HG03378 (cell line): ENCODE measurements at regions not wholly inside any gene's neighbourhood (a gene's known extent, or its start where the extent isn't known, plus 50 kb on each side); places are given as distances from the start of the nearest gene placed in this dataset.

Source experiments
- ATAC-seq: cut with Tn5 transposase; IDR thresholded peaks from one replicate; pipeline ENCODE4 v1.9.1; 2021; ENCODE audit warnings: mild to moderate bottlenecking, moderate library complexity; ENCODE audit not compliant: unreplicated experiment

DNA sequence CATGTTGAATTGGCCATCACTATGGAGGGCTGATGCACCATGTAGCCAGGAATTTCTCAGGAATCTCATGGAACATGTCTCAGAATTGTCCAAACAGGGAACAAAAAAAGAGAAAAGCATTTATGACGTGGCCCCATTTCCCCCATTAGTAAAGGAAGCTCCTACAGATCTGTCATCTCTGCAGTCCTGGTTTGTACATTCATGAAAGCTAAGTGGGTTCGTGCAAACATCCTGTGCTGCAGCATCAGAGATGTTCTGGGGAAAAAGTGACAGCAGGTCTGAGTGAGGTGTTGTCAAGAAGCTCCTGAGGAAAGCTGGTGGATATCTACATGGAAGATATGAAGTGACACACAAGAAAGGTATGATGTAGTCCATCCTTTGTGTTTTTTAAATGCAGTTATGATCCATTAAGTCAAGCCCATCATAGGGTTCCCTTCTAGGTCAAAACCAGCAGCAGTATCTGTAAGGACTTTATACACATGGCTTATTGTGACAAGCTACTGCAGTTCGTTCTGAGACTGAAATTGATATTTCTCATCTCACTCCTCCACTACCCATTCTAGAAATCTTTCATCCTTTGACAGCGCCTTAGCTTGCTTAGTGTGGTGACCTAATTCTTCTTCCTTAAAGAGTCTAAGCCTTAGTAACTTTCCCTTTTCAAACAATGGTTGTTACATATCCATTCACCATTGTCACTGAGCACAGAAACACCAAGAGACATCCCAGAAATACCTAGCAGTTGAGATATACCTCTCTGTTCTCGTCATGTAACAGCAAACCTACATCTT is 200.0 kb upstream of the TCF21 start:
- no peak for ATAC-seq

DNA sequence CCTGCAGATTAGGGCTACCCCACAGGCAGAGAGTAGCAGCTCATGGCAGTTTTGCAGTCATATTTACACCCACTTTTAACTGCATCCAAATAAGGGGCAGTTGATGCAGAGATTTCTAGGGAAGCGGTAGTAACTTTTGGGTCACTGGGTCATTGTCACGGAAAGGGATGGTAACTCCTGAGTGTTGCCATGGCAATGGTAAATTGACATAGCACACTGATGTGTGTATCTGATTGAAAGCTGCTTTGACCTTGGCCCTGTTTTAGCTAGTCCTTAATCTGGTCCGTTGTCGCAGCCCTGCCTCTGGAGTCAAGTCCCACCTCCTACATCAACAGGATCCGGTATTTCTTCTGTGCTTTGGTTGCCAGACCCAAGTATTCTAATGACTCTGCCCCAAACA is 199.1 kb upstream of the TCF21 start:
- no peak for ATAC-seq

DNA sequence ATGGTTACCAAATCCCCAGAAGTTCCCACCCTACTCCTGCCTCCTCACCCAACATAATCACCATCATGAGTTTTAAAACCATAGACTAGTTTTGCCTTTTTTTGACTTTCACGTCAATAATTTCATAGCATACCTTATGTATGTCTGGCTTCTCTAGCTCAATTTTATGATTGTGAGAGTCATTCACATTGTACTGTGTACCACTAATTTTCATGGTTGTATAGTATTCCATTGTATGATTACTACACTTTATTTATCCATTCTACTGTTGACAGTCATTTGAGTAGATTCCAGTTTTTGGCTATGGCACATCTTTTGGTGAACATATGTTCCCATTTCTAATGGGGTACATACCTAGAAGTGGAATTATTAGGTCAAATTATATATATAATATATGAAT is 195.3 kb upstream of the TCF21 start:
- ATAC-seq, result no peak

DNA sequence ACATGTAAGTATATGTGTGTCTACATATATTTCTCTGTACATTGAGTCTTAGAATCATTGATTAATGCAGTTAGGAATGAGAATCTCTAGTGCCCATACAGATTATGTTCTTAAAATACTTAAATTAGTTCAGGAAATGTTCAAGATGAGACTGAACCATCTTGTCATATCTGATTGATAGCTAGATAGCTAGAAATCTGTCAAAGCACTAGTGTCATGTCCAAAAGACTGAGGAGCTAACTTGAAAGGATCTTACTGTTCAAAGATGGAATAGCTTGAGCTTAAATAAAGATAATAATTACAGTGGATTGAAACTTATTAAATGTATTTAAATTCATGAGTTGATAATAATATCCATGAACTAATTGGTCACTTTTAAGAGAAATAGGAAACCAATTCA is 191.7 kb upstream of the TCF21 start:
- no peak for ATAC-seq

DNA sequence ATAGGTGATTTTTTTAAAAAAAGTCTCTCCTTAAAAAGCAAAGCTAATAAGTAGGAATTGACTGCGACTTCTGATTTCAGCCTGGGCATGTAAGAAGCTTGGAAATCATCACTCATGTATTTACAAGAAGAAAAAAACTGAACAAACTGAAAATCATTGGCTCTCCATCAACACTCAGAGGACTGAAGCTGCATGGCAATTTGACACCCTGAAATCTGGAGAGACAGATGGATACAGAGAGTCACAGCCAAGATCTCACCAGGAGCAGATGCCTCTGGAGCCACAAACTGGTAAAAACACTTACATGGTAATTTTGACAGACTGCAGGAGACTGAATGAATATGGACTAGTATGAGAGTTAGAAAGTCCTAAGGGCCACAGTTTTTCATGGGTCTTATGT is 191.2 kb upstream of the TCF21 start:
- ATAC-seq, result no peak

DNA sequence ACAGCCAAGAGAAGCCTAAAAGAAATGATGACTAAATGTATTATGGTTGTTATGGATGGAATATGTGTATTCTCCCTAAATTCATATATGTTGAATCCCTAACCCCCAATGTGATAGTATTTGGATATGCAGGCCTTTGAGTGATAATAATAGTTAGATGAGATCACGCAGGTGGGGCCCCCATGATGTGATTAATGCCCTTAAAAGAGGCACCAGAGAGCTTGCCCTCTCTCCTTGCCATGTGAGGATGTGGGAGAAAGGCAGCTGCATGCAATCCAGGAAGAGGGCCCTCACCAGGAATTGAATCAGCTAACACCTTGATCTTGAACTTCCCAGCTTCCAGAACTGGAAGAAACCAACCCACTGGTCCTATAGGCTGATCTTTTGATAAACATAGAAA is 190.6 kb upstream of the TCF21 start:
- no peak for ATAC-seq

DNA sequence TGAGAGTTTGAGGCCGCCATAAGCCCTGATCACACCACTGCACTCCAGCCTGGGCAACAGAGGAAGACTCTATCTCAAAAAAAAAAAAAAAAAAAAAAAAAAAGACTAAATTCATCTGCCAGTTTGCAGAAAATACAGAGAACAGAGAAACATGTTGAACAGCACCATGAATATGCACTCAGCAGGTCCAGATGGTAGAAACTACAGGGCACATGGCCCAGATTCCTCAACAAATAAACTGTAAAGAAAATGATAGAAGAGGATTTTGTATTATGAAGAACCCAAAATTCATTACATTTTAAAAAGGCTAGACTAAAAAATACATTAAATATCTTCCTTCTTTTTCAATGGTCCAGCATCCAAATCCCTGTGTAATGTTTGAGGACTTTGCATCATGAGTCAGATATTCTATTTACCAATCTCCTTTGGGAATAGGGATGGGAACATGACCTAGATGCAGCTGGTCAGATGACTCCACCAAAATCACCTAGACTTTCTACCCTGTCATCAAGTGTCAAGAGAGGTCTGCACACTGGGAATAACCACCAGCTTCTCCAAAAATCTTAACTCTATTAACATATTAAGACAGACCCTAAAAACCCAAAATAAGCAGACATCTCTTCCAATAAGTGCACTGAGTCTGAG is 189.1 kb upstream of the TCF21 start:
- no peak for ATAC-seq

DNA sequence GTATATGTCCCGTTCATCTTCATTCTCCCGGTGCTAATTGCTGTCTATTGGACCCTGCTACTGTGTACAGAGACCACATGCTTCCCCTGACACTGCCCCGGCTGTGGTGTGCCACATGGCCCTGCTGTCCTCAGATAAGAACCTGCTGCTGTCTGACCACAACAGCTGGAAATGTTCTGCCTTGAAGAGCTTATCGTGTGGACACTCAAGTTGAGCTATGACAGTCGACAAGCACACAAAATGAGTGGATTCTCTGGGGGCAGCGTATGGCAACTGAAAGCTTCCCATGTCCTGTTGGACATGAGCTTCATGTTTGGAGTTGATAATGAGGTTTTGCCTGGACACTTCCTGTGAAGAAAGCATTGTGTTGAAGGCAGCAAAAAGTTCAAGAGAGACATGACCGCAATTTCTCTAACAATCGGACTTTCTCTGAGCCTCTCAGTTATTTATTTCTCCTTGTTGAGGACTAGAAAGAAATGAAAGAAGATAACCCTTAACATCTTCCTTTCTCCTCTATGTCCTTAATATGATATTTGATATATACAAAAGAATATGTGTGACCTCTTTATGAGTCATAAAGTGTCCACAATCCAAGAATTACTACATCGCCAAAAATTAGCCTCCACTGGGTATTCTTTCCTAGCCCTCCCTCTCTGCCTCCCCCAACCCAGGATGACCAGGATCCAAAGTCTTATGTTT is 187.1 kb upstream of the TCF21 start:
- ATAC-seq, result no peak

DNA sequence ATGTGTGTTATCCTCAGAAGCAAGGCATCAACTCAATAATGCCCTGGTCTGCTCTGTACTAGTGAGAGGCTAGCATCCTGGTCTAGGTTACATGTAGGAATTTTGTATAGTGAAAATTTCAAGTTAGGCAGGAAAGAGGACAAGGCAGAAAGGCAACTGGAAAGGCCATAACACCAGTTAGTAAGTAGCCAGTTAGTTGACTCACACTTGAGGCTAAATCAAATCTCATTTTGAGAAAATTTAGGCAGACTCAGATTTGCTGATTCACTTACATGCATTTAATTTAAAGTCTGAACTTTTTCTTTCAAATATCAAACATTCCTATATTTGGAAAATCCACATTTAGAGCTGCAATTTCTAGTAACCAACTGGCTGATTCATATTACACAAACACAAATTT is 184.5 kb upstream of the TCF21 start:
- no peak for ATAC-seq

DNA sequence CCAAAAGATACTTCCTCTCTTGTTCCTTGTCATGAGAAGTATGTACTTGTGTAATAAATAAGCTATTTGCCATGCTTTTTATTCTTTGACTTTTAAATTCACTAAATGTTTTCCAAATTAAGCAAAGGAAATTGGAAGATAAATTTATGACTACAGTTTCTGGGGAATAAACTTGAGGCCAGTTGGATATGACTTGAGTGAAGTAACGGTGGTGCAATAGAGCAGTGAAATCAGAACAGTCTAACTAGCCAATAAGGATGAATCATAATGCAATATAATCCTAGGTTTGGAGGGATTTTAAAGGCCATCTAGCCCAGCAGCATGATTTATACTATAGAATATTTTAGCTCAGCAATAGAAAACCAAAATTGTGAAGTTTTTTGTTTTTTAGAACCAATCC is 183.8 kb upstream of the TCF21 start:
- no peak for ATAC-seq

DNA sequence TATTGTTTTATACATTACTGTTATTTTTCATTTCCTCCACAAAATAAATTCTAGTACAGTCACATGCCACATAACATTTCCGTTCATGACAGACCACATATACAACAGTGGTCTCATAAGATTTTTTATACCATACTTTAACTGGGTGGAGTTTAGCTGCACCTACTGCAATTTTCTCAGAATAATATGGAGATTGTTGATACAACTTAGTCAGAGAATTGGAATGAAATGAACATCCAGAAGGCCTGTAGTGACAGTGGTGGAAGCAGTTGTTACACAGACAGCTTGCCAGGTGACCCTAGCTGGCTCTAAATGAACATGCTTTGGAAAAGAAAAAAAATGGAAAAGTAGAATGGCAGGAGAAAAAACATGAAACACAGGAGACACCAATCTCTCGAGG is 183.2 kb upstream of the TCF21 start:
- no peak for ATAC-seq

DNA sequence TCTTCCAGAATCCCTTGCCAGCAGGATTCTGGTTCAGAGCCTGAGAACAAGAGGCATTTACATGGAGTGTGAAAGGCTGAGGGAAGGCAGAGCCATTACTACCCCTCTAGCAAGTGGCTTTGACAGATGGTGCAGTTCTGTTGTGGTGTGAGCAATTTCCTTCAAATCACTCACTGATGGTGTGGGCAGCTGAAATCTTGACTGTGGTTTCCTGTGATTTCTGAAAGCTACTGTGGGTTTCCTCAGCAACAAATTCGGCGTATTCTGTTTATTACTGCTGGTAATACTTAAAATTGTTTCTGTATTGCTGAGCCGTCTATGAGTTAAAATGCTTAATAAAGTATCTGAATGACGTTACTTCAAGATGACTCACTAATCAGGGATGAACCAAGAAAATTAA is 181.5 kb upstream of the TCF21 start:
- ATAC-seq, result peak; percentile 62

DNA sequence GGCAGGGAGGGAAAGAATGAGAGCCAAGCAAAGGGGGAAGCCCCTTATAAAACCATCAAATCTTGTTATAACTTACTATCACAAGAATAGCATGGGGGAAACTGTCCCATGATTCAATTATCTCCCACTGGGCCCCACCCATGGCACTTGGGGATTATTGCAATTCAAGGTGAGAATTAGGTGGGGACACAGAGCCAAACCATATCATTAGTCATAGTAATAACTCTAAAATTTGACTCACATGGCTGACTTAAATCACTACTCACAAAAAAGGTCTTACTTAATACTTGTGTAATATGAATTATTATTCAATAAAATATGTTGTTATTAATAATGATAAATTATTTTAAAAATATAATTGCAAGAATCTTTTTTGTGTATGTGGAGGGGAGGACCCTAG is 178.1 kb upstream of the TCF21 start:
- no peak for ATAC-seq

DNA sequence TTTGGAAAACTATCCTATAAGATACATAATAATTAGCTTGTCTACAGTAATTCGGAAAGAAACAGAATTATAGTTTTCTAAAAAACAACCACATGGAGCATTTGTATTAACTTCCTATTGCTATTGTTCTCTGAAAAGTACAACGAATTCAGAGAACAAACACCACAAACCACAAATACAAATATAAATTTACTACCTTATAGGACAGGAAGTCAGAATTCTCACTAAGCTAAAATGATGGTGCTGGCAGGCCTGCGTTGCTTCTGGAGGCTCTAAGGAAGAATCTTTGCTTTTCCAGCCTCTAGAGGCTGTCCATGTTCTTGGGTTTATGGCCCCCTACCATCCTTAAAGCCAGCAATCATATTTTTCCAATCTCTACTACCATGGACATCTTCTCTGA is 173.6 kb upstream of the TCF21 start:
- no peak for ATAC-seq

DNA sequence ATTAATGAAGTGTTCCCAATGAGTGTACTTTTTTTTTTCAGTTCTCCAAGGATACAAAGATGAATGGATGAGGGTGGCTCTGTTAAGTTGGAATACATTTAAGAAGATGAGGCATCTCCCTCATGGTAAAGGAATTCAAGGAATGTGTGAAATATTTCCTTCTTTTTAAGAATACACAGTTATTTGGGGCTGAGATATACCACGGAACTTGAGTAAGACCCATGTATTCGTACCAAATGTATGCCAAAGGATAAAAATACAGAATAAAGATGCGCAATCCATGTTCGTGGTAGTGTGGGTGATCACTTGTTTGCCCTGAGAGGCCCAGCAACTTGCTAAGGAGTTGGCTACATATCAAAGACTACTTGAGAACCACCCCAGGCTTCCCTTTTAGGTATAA is 164.2 kb upstream of the TCF21 start:
- ATAC-seq, result no peak

DNA sequence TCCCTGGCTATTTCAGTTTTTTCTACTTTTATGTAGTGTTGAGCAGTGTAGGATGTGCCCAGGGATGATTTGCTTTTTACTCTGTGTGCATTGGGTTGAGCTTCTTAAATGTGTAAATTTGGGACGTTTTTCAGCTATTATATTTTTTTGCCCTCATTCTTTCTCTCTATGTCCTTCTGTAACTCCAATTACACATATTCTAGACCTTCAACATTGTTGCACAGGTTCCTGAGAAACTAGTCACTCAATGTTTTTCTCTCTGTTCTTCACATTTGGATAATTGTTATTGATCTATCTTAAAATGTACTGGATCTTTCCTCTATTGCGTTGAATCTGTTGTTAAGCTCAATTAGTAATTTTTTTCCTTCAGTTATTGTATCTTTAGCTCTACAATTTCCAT is 162.7 kb upstream of the TCF21 start:
- no peak for ATAC-seq

DNA sequence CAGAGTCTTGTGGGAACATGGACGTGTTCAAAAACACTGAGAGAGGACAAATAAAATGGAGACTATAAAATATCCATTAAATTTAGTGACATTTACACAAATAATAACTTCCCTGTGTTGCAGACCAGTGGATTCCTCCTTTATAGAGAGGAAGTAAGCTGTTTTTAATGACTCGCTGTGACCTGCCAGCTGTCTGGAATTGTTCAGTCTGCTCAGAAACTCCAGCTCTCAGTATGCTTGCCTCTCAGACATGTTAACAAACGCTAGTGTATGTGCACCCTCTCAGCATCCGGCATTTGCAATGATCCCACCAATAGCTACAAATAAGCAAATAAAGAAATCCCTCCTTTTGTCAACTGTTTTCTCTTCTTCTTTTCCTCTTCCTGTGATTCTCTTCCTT is 158.0 kb upstream of the TCF21 start:
- ATAC-seq, result no peak

DNA sequence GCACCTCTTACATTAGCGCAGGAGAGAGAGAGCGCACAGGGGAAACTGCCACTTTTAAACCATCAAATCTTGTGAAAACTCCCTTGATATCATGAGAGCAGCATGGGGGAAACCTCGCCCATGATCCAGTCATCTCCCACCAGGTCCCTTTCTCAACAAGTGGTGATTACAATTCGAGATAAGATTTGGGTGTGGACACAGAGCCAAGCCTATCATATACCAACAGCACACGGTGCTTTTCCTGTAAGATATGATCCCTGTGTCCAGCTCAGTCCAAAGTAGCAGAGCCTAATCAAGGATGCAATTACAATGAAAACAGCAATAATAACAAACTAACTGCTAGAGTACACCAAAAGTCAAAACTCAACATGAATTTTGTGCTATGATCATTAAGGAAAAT is 148.7 kb upstream of the TCF21 start:
- no peak for ATAC-seq

DNA sequence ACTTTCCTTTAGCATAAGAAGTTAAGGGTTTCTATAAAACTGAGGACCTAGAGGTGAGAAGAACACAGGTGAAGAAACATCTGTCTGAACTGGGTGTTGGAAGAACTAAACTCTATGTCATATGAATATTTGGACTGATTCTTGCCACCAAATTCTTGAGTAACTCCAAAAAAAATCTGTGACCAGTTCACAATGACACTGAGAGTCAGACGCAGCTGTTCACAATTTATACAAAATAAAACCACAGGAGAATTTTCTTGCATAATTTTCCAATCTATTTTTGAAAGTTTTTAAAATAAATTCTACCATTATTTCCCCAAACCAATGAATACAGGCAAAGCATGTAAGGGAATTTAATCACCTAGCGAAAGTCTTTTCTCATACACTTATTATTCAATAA is 148.1 kb upstream of the TCF21 start:
- ATAC-seq, result no peak

DNA sequence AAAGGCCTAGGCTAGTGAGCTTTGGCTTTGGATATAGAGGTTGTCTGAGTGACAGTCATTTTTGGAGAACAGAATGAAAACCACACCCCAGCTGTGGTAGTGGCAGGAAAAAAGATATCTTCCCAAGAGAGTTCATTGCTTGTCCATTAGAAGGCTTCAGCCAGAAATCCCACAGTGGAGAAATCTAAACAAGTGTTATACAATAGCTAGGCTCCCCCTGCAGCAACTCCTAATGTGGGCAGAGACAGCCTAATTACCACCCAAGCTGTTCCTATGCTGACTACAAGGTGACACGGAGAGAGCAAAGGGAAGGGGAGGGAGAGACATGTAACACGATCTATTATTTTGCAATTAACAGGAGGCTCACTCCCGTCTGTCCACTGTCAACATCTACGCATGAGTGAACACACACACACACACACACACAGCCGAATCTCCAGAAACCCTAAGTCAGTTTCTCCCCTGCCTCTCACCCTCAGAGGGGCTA is 147.5 kb upstream of the TCF21 start:
- ATAC-seq, result no peak

DNA sequence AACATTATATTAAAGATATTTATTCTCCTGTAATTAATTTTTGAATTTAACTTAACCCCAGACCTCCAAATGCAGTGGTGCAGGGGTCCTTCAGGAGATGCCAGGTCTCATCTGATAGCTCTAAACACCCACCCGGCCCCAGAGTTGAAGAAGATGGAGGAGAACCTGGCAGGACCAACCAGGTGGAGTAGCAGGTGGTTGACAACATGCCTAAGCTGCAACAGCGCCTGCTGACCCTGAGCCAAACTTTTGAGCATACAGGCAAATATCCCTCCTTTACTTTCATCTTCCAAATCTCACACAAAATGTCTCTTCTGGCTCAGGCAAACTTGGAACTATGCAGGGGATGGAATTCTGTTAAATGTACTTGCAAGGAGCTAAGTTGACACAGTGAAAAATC is 145.3 kb upstream of the TCF21 start:
- ATAC-seq, result no peak

DNA sequence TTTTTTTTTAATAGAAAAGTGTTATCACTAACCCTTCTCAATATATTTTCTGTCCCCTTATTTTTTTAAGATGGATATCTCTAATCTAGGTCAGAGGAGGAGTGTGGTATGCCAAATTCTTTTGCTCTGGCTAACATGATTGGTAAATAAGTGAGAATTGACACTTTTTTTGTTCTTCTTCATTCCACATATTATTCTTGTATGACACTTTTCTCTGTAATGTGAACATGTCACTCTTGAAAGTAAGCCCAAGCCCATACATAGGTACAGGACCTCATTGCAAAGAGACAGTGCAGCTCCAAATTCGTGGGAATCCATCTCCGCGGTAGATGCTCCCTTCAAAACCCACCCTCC is 142.5 kb upstream of the TCF21 start:
- no peak for ATAC-seq
